ENCODE measurements at regions not wholly inside any gene's neighbourhood (a gene's known extent, or its start where the extent isn't known, plus 50 kb on each side); places are given as distances from the start of the nearest gene placed in this dataset.
"Not testable (repeated sequence)": the region's sequence is repeated elsewhere in the genome, so short reads cannot be mapped to it uniquely, and the experiment has no call there.

- DNase-seq; H3K27me3 ChIP-seq (ENCODE audit: control insufficient read depth in 1 of 2, insufficient read depth in 2 of 2, low read length in 1 of 2); intact Hi-C loops (cut with DNase I); H3K9me3 ChIP-seq (ENCODE audit: control insufficient read depth, low read length); H3K27ac ChIP-seq (ENCODE audit: low read depth in 1 of 2, low read length in 2 of 2); H3K36me3 ChIP-seq (ENCODE audit: control insufficient read depth in 1 of 2, insufficient read depth in 2 of 2, low read length in 1 of 2); H3K4me1 ChIP-seq (ENCODE audit: control insufficient read depth in 1 of 2, insufficient read depth in 2 of 2, low read length in 2 of 2); ATAC-seq (ENCODE audit: low FRiP score); H3K4me3 ChIP-seq (ENCODE audit: low read length in 2 of 2): not testable (repeated sequence)
- 86 to 92% methylated on average over 10 to 11 of the region's 11 CpGs for WGBS, 2 donors
These were observed 562.9 kb downstream of the HTR7 start for GRCh38 chr10:90294821-90295540.

- H3K27me3 ChIP-seq (ENCODE audit: control insufficient read depth in 1 of 2, insufficient read depth in 2 of 2, low read length in 1 of 2); H3K4me1 ChIP-seq (ENCODE audit: control insufficient read depth in 1 of 2, insufficient read depth in 2 of 2, low read length in 2 of 2); H3K27ac ChIP-seq (ENCODE audit: low read depth in 1 of 2, low read length in 2 of 2); H3K9me3 ChIP-seq (ENCODE audit: control insufficient read depth, low read length); H3K4me3 ChIP-seq (ENCODE audit: low read length in 2 of 2); DNase-seq; ATAC-seq (ENCODE audit: low FRiP score); H3K36me3 ChIP-seq (ENCODE audit: control insufficient read depth in 1 of 2, insufficient read depth in 2 of 2, low read length in 1 of 2); intact Hi-C loops (cut with DNase I): not testable (repeated sequence)
- 71 to 79% methylated on average over 7 of the region's 7 CpGs for WGBS, 2 donors
These were observed 555.8 kb downstream of the HTR7 start for GRCh38 chr10:90302031-90302430.

GRCh38 chr10:90302758-90303481, 554.9 kb downstream of the HTR7 start:
- intact Hi-C loops (cut with DNase I), result no loop called here
- ATAC-seq (ENCODE audit: low FRiP score), result no peak
- no peak overlapping the region for H3K4me3 ChIP-seq (ENCODE audit: low read length in 2 of 2)
- no peaks in the 10 kb centered on the region for H3K27me3 ChIP-seq (ENCODE audit: control insufficient read depth in 1 of 2, insufficient read depth in 2 of 2, low read length in 1 of 2)
- WGBS, 2 donors, result 90% methylated on average over 8 of the region's 8 CpGs
- no peaks in the 10 kb centered on the region for H3K9me3 ChIP-seq (ENCODE audit: control insufficient read depth, low read length)
- no peak for DNase-seq
- no peak overlapping the region for H3K27ac ChIP-seq (ENCODE audit: low read depth in 1 of 2, low read length in 2 of 2)
- peaks cover 0 to 3% of the 10 kb centered on the region in 2 donors for H3K4me1 ChIP-seq (ENCODE audit: control insufficient read depth in 1 of 2, insufficient read depth in 2 of 2, low read length in 2 of 2)
- H3K36me3 ChIP-seq (ENCODE audit: control insufficient read depth in 1 of 2, insufficient read depth in 2 of 2, low read length in 1 of 2), result no peaks in the 10 kb centered on the region

- no peaks in the 10 kb centered on the region for H3K36me3 ChIP-seq (ENCODE audit: control insufficient read depth in 1 of 2, insufficient read depth in 2 of 2, low read length in 1 of 2)
- H3K4me1 ChIP-seq (ENCODE audit: control insufficient read depth in 1 of 2, insufficient read depth in 2 of 2, low read length in 2 of 2), result peaks cover 0 to 3% of the 10 kb centered on the region in 2 donors
- DNase-seq, result no peak
- 0 to 1% methylated on average over 1 of the region's 1 CpG for WGBS, 2 donors
- H3K9me3 ChIP-seq (ENCODE audit: control insufficient read depth, low read length), result no peaks in the 10 kb centered on the region
- intact Hi-C loops (cut with DNase I), result no loop called here
- ATAC-seq (ENCODE audit: low FRiP score), result no peak
- H3K27ac ChIP-seq (ENCODE audit: low read depth in 1 of 2, low read length in 2 of 2), result no peak overlapping the region
- no peak overlapping the region for H3K4me3 ChIP-seq (ENCODE audit: low read length in 2 of 2)
- H3K27me3 ChIP-seq (ENCODE audit: control insufficient read depth in 1 of 2, insufficient read depth in 2 of 2, low read length in 1 of 2), result no peaks in the 10 kb centered on the region
These were observed 553.3 kb downstream of the HTR7 start for GRCh38 chr10:90304533-90304932.

- Histone ChIP-seq H3K36me3 (ENCODE audit: control insufficient read depth in 1 of 2, insufficient read depth in 2 of 2, low read length in 1 of 2) (no peaks in the 10 kb centered on the region), H3K9me3 (ENCODE audit: control insufficient read depth, low read length) (no peaks in the 10 kb centered on the region), H3K27ac (ENCODE audit: low read depth in 1 of 2, low read length in 2 of 2) (no peak overlapping the region), H3K4me1 (ENCODE audit: control insufficient read depth in 1 of 2, insufficient read depth in 2 of 2, low read length in 2 of 2) (peaks cover 0 to 3% of the 10 kb centered on the region in 2 donors), H3K4me3 (ENCODE audit: low read length in 2 of 2) (no peak overlapping the region), H3K27me3 (ENCODE audit: control insufficient read depth in 1 of 2, insufficient read depth in 2 of 2, low read length in 1 of 2) (no peaks in the 10 kb centered on the region)
- WGBS, 2 donors, result 0 to 12% methylated on average over 1 of the region's 1 CpG
- no peak for ATAC-seq (ENCODE audit: low FRiP score)
- no peak for DNase-seq
- intact Hi-C loops (cut with DNase I), result no loop called here
These were observed 551.7 kb downstream of the HTR7 start for GRCh38 chr10:90306187-90306586.

GRCh38 chr10:90308223-90308622, 549.6 kb downstream of the HTR7 start:
- intact Hi-C loops (cut with DNase I), result no loop called here
- ATAC-seq (ENCODE audit: low FRiP score), result no peak
- Histone ChIP-seq H3K4me1 (ENCODE audit: control insufficient read depth in 1 of 2, insufficient read depth in 2 of 2, low read length in 2 of 2) (peaks cover 0 to 3% of the 10 kb centered on the region in 2 donors), H3K27ac (ENCODE audit: low read depth in 1 of 2, low read length in 2 of 2) (no peak overlapping the region), H3K27me3 (ENCODE audit: control insufficient read depth in 1 of 2, insufficient read depth in 2 of 2, low read length in 1 of 2) (no peaks in the 10 kb centered on the region), H3K4me3 (ENCODE audit: low read length in 2 of 2) (no peak overlapping the region), H3K9me3 (ENCODE audit: control insufficient read depth, low read length) (no peaks in the 10 kb centered on the region), H3K36me3 (ENCODE audit: control insufficient read depth in 1 of 2, insufficient read depth in 2 of 2, low read length in 1 of 2) (no peaks in the 10 kb centered on the region)
- no peak for DNase-seq
- 34 to 35% methylated on average over 7 of the region's 7 CpGs for WGBS, 2 donors

- ATAC-seq (ENCODE audit: low FRiP score), result no peak
- no peak for DNase-seq
- Histone ChIP-seq H3K36me3 (ENCODE audit: control insufficient read depth in 1 of 2, insufficient read depth in 2 of 2, low read length in 1 of 2) (no peaks in the 10 kb centered on the region), H3K27ac (ENCODE audit: low read depth in 1 of 2, low read length in 2 of 2) (no peak overlapping the region), H3K4me3 (ENCODE audit: low read length in 2 of 2) (no peak overlapping the region), H3K27me3 (ENCODE audit: control insufficient read depth in 1 of 2, insufficient read depth in 2 of 2, low read length in 1 of 2) (no peaks in the 10 kb centered on the region), H3K4me1 (ENCODE audit: control insufficient read depth in 1 of 2, insufficient read depth in 2 of 2, low read length in 2 of 2) (no peaks in the 10 kb centered on the region), H3K9me3 (ENCODE audit: control insufficient read depth, low read length) (no peaks in the 10 kb centered on the region)
- intact Hi-C loops (cut with DNase I), result no loop called here
- WGBS, 2 donors, result 75 to 77% methylated on average over 3 of the region's 3 CpGs
These were observed 544.1 kb downstream of the HTR7 start for GRCh38 chr10:90313576-90314325.

GRCh38 chr10:90314718-90315117, 543.1 kb downstream of the HTR7 start:
- intact Hi-C loops (cut with DNase I), result no loop called here
- no peak for DNase-seq
- no peaks in the 10 kb centered on the region for H3K4me1 ChIP-seq (ENCODE audit: control insufficient read depth in 1 of 2, insufficient read depth in 2 of 2, low read length in 2 of 2)

More at GRCh38 chr10:90314718-90315117, 543.1 kb downstream of the HTR7 start:
- Histone ChIP-seq H3K36me3 (ENCODE audit: control insufficient read depth in 1 of 2, insufficient read depth in 2 of 2, low read length in 1 of 2) (no peaks in the 10 kb centered on the region), H3K27me3 (ENCODE audit: control insufficient read depth in 1 of 2, insufficient read depth in 2 of 2, low read length in 1 of 2) (no peaks in the 10 kb centered on the region), H3K4me3 (ENCODE audit: low read length in 2 of 2) (no peak overlapping the region), H3K27ac (ENCODE audit: low read depth in 1 of 2, low read length in 2 of 2) (no peak overlapping the region), H3K9me3 (ENCODE audit: control insufficient read depth, low read length) (no peaks in the 10 kb centered on the region)
- ATAC-seq (ENCODE audit: low FRiP score), result no peak
- WGBS, 2 donors, result 71 to 80% methylated on average over 1 of the region's 1 CpG

Measured in aorta (tissue), 5 donors.